Vagina (tissue), 2 donors: ENCODE measurements at regions not wholly inside any gene's neighbourhood (a gene's known extent, or its start where the extent isn't known, plus 50 kb on each side); places are given as distances from the start of the nearest gene placed in this dataset.

ENCODE experiments used
- CTCF ChIP-seq, 3 experiments: fragments of 450-650 bp in 2 of 3; fragments of 200-600 bp in 1 of 3; sonication (generic) in 1 of 3; IDR thresholded peaks; one replicate each; pipeline ENCODE4 v1.5.1; 2017 to 2019; ENCODE audit warnings: antibody characterized with exemption in 3 of 3, mild to moderate bottlenecking in 2 of 3, moderate library complexity in 2 of 3
- POLR2A ChIP-seq, 2 donors: fragments of 450-650 bp; IDR thresholded peaks; one replicate each; pipeline ENCODE4 v1.6.1; 2017; ENCODE audit warnings: antibody characterized with exemption in 2 of 2, mild to moderate bottlenecking in 2 of 2, moderate library complexity in 2 of 2

- TF ChIP-seq POLR2A (IDR thresholded peaks at IDR 0.05): no peak
- TF ChIP-seq CTCF (IDR thresholded peaks at IDR 0.05): no peak
These were observed 706.4 kb upstream of the MMS22L start for GRCh38 chr6:97989451-97989850.
